Suprapubic skin (tissue), 3 donors: ENCODE measurements at regions not wholly inside any gene's neighbourhood (a gene's known extent, or its start where the extent isn't known, plus 50 kb on each side); places are given as distances from the start of the nearest gene placed in this dataset.
"Not testable (repeated sequence)": the region's sequence is repeated elsewhere in the genome, so short reads cannot be mapped to it uniquely, and the experiment has no call there.

ENCODE experiments used
- CTCF ChIP-seq, 2 donors: fragments of 200-600 bp in 1 of 2; fragments of 450-650 bp in 1 of 2; sonication (generic) in 1 of 2; IDR thresholded peaks; one replicate each; pipeline ENCODE4 v1.5.1; 2016 to 2019; ENCODE audit warnings: antibody characterized with exemption in 2 of 2, mild to moderate bottlenecking in 1 of 2, moderate library complexity in 1 of 2
- POLR2A ChIP-seq, 2 donors: fragments of 450-650 bp; IDR thresholded peaks; one replicate each; pipeline ENCODE4 v1.6.1; 2017; ENCODE audit warnings: antibody characterized with exemption in 2 of 2, mild to moderate bottlenecking in 2 of 2, moderate library complexity in 2 of 2

- not testable (repeated sequence) for TF ChIP-seq POLR2A, CTCF (IDR thresholded peaks at IDR 0.05)
Measured at GRCh38 chr2:163016882-163017281, 178.3 kb upstream of the KCNH7 start.
